Adrenal gland (tissue), 9 donors: ENCODE measurements at regions not wholly inside any gene's neighbourhood (a gene's known extent, or its start where the extent isn't known, plus 50 kb on each side); places are given as distances from the start of the nearest gene placed in this dataset.
"Not testable (repeated sequence)": the region's sequence is repeated elsewhere in the genome, so short reads cannot be mapped to it uniquely, and the experiment has no call there.

Experiments
- DNase-seq, 7 donors: peaks; one replicate each; pipeline ENCODE4 v3.0.0-alpha.2; 2019 to 2020
- H3K27ac ChIP-seq, 5 donors: fragments of 200-600 bp; sonication (generic) in 4 of 5; 1 replicate in 3 of 5; 2 replicates in 2 of 5; pipeline versions ENCODE4 v1.5.1 to v1.8.0; 2016 to 2020; ENCODE audit warnings: mild to moderate bottlenecking in 1 of 5
- H3K27me3 ChIP-seq: fragments of 200-600 bp; 2 replicates; pipeline ENCODE4 v1.8.0; 2021
- H3K36me3 ChIP-seq, 2 donors: fragments of 200-600 bp; replicated peaks in 1 of 2; 1 replicate in 1 of 2; 2 replicates in 1 of 2; pipeline versions ENCODE4 v1.5.1 to v1.8.0; 2018 to 2022
- H3K4me1 ChIP-seq, 2 donors: fragments of 200-600 bp; replicated peaks in 1 of 2; 1 replicate in 1 of 2; 2 replicates in 1 of 2; pipeline versions ENCODE4 v1.5.1 to v1.8.0; 2018 to 2021
- H3K4me3 ChIP-seq, 4 donors: fragments of 200-600 bp; sonication (generic) in 3 of 4; one replicate each; pipeline ENCODE4 v1.5.1; 2016 to 2018
- H3K9me3 ChIP-seq, 3 donors: fragments of 200-600 bp; sonication (generic) in 1 of 3; replicated peaks in 1 of 3; 1 replicate in 2 of 3; 2 replicates in 1 of 3; pipeline versions ENCODE4 v1.5.1 to v1.8.0; 2016 to 2021
- POLR2A ChIP-seq, 2 donors: fragments of 450-650 bp; IDR thresholded peaks; one replicate each; pipeline ENCODE4 v1.6.1; 2017; ENCODE audit warnings: antibody characterized with exemption in 2 of 2, mild to moderate bottlenecking in 2 of 2, moderate library complexity in 1 of 2
- WGBS, 4 donors: extraction: QIAGEN DNeasy Blood & Tissue Kit in 2 of 4; methylation state at CpG; one replicate each; pipeline versions ENCODE4 v1.1.5 to v1.1.7; 2013 to 2017; 5-methylcytosine and 5-hydroxymethylcytosine counted together
- intact Hi-C, 2 donors: fragments of 100-400 bp; cut with DNase I; formaldehyde crosslinking; loops; one replicate each; pipeline versions ENCODE4 v1.14.1 to v1.15.0; 2022 to 2023
- TF ChIP-seq, protein P1 (sequence below), 6 experiments: fragments of 450-650 bp in 4 of 6; fragments of 200-600 bp in 2 of 6; sonication (generic) in 1 of 6; IDR thresholded peaks; 1 replicate in 5 of 6; 2 replicates in 1 of 6; pipeline versions ENCODE4 v1.5.1 to v1.8.0; 2016 to 2021; ENCODE audit warnings: antibody characterized with exemption in 6 of 6, mild to moderate bottlenecking in 2 of 6, moderate library complexity in 1 of 6
- donor health status: healthy with polysubstance abuse.
- donor health status: Bipolar disorder and iron deficiency.
- donor health status: DM: yes; HTN: yes; CAD: no.
- donor health status: DM: no; HTN: no; CAD: no.
- donor health status: DM: no; HTN: no; CAD: no.

- WGBS, 4 donors: 79 to 96% (median 84%) methylated on average over 1 of the region's 1 CpG
- no peak overlapping the region for H3K27ac ChIP-seq
- H3K27me3 ChIP-seq: no peaks in the 10 kb centered on the region
- no peak for DNase-seq
- TF ChIP-seq POLR2A (IDR thresholded peaks at IDR 0.05): no peak
- TF ChIP-seq, protein P1, sequence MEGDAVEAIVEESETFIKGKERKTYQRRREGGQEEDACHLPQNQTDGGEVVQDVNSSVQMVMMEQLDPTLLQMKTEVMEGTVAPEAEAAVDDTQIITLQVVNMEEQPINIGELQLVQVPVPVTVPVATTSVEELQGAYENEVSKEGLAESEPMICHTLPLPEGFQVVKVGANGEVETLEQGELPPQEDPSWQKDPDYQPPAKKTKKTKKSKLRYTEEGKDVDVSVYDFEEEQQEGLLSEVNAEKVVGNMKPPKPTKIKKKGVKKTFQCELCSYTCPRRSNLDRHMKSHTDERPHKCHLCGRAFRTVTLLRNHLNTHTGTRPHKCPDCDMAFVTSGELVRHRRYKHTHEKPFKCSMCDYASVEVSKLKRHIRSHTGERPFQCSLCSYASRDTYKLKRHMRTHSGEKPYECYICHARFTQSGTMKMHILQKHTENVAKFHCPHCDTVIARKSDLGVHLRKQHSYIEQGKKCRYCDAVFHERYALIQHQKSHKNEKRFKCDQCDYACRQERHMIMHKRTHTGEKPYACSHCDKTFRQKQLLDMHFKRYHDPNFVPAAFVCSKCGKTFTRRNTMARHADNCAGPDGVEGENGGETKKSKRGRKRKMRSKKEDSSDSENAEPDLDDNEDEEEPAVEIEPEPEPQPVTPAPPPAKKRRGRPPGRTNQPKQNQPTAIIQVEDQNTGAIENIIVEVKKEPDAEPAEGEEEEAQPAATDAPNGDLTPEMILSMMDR (IDR thresholded peaks at IDR 0.05): no peak
- H3K9me3 ChIP-seq: no peaks in the 10 kb centered on the region
- no peaks in the 10 kb centered on the region for H3K4me1 ChIP-seq
- no peaks in the 10 kb centered on the region for H3K36me3 ChIP-seq
- H3K4me3 ChIP-seq: no peak overlapping the region
- intact Hi-C loops: no loop called here
Measured at GRCh38 chr7:119623427-119623826, 649.5 kb upstream of the KCND2 start.

- Histone ChIP-seq H3K4me3 (no peak overlapping the region), H3K4me1 (no peaks in the 10 kb centered on the region), H3K27ac (no peak overlapping the region), H3K27me3 (no peaks in the 10 kb centered on the region), H3K36me3 (no peaks in the 10 kb centered on the region), H3K9me3 (no peaks in the 10 kb centered on the region)
- intact Hi-C loops: no loop called here
- no peak for DNase-seq
- 67 to 81% (median 76%) methylated on average over 2 of the region's 2 CpGs for WGBS, 4 donors
- TF ChIP-seq, protein P1 (IDR thresholded peaks at IDR 0.05): no peak
- TF ChIP-seq POLR2A (IDR thresholded peaks at IDR 0.05): no peak
Measured at GRCh38 chr7:119630406-119630969, 642.5 kb upstream of the KCND2 start.

DNA sequence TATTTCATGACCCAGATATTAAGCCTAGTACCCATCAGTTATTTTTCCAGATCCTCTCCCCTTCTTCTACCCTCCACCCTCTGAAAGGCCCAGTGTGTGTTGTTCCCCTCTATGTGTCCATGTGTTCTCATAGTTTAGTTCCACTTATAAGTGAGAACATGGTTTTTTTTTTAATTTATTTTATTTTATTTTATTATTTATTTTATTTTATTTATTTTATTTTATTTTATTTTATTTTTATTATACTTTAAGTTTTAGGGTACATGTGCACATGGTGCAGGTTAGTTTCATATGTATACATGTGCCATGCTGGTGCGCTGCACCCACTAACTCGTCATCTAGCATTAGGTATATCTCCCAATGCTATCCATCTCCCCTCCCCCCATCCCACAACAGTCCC lies 639.2 kb upstream of the KCND2 start:
- H3K27me3 ChIP-seq, H3K4me3 ChIP-seq, DNase-seq, intact Hi-C loops, H3K9me3 ChIP-seq, H3K4me1 ChIP-seq, H3K36me3 ChIP-seq, H3K27ac ChIP-seq: not testable (repeated sequence)
- WGBS, 4 donors: 90 to 97% (median 95%) methylated on average over 2 of the region's 2 CpGs

DNA sequence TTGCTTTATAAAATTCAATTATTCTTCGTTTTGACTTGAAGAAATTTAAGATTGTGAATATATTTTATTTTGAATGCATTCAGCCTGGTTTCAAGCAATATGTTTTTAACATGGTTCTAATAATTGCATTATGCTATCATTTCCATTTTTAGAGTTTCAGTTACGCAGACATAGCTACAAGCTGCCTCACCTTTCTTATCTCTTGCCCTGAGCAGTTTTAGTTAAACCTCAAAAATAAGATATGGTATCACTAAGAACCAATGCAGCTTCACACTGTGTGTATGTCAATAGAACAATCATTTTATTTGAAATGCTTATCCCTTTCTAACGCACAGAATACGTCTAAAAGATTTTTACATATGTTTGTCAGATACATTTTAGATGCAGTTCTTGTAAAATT lies 632.6 kb upstream of the KCND2 start:
- TF ChIP-seq, protein P1 (IDR thresholded peaks at IDR 0.05): no peak
- no peak for TF ChIP-seq POLR2A (IDR thresholded peaks at IDR 0.05)
- WGBS, 4 donors: 74 to 83% (median 78%) methylated on average over 4 of the region's 4 CpGs
- Histone ChIP-seq H3K36me3 (no peaks in the 10 kb centered on the region), H3K4me3 (no peak overlapping the region), H3K4me1 (no peaks in the 10 kb centered on the region), H3K27ac (no peak overlapping the region), H3K9me3 (no peaks in the 10 kb centered on the region), H3K27me3 (no peaks in the 10 kb centered on the region)
- no peak for DNase-seq
- intact Hi-C loops: no loop called here

- Histone ChIP-seq H3K4me1 (no peaks in the 10 kb centered on the region), H3K27me3 (no peaks in the 10 kb centered on the region), H3K4me3 (no peak overlapping the region), H3K36me3 (no peaks in the 10 kb centered on the region), H3K9me3 (no peaks in the 10 kb centered on the region), H3K27ac (no peak overlapping the region)
- intact Hi-C loops: no loop called here
- no peak for DNase-seq
- WGBS, 4 donors: 67 to 88% (median 85%) methylated on average over 4 of the region's 4 CpGs
- TF ChIP-seq, protein P1 (IDR thresholded peaks at IDR 0.05): no peak
- TF ChIP-seq POLR2A (IDR thresholded peaks at IDR 0.05): no peak
Measured at GRCh38 chr7:119640861-119641260, 632.1 kb upstream of the KCND2 start.
